A673 (cell line): ENCODE measurements at regions not wholly inside any gene's neighbourhood (a gene's known extent, or its start where the extent isn't known, plus 50 kb on each side); places are given as distances from the start of the nearest gene placed in this dataset.

Source experiments
- CTCF ChIP-seq: fragments of 300-800, 200-600 bp; sonication (generic); conservative IDR thresholded peaks from 2 replicates; pipeline ENCODE4 v1.5.1; 2017; ENCODE audit warnings: low read depth, mild to moderate bottlenecking, antibody characterized with exemption, low read length, moderate library complexity, mixed read lengths
- EZH2 ChIP-seq: fragments of 200-600 bp; sonication (generic); IDR thresholded peaks from 2 replicates; pipeline ENCODE4 v1.6.1; 2017; ENCODE audit warnings: borderline replicate concordance, low read depth, mild to moderate bottlenecking, mixed read lengths, antibody characterized with exemption, low read length; ENCODE audit not compliant: poor library complexity, severe bottlenecking

GRCh38 chr10:111650088-111650487 lies 533.5 kb downstream of the GPAM start:
- TF ChIP-seq CTCF (0 out of 2 replicates have a peak, but pooled peaks have one; percentile 21), EZH2 (no peak)
